H9 (cell line): ENCODE measurements at regions not wholly inside any gene's neighbourhood (a gene's known extent, or its start where the extent isn't known, plus 50 kb on each side); places are given as distances from the start of the nearest gene placed in this dataset.

ENCODE experiments used
- DNase-seq: peaks from one replicate; pipeline ENCODE4 v3.0.0-alpha.2; 2017
- H2AFZ ChIP-seq: one replicate; pipeline ENCODE4 v1.6.1; 2013; ENCODE audit warnings: mild to moderate bottlenecking, low read length, control low read depth, moderate library complexity
- H2AK5ac ChIP-seq: 2 replicates; pipeline ENCODE4 v1.6.1; 2013; ENCODE audit warnings: low read length, control low read depth, mixed read lengths; ENCODE audit not compliant: insufficient read length
- H2BK120ac ChIP-seq: one replicate; pipeline ENCODE4 v1.6.1; 2013; ENCODE audit warnings: low read depth, mild to moderate bottlenecking, low read length, control low read depth, inconsistent platforms; ENCODE audit not compliant: poor library complexity, severe bottlenecking
- H2BK12ac ChIP-seq: 2 replicates; pipeline ENCODE4 v1.6.1; 2013; ENCODE audit warnings: low read length, control low read depth, mixed read lengths, low read depth; ENCODE audit not compliant: insufficient read length
- H2BK15ac ChIP-seq: 2 replicates; pipeline ENCODE4 v1.6.1; 2013; ENCODE audit warnings: low read depth, low read length, control low read depth
- H2BK20ac ChIP-seq: one replicate; pipeline ENCODE4 v1.6.1; 2013; ENCODE audit warnings: low read depth, mild to moderate bottlenecking, low read length, control low read depth, inconsistent platforms; ENCODE audit not compliant: poor library complexity, severe bottlenecking
- H2BK5ac ChIP-seq: 2 replicates; pipeline ENCODE4 v1.6.1; 2013; ENCODE audit warnings: low read length, control low read depth, mixed read lengths; ENCODE audit not compliant: insufficient read length
- H3K14ac ChIP-seq: 2 replicates; pipeline ENCODE4 v1.6.1; 2013; ENCODE audit warnings: low read length, control low read depth; ENCODE audit not compliant: insufficient read depth
- H3K18ac ChIP-seq: 2 replicates; pipeline ENCODE4 v1.6.1; 2013; ENCODE audit warnings: low read depth, mild to moderate bottlenecking, mixed read lengths, low read length, control low read depth; ENCODE audit not compliant: insufficient read length
- H3K23ac ChIP-seq: 2 replicates; pipeline ENCODE4 v1.6.1; 2013; ENCODE audit warnings: low read length, control low read depth, mixed read lengths, low read depth; ENCODE audit not compliant: insufficient read length
- H3K23me2 ChIP-seq: 2 replicates; pipeline ENCODE4 v1.6.1; 2013; ENCODE audit warnings: low read depth, mild to moderate bottlenecking, mixed read lengths, low read length, control low read depth; ENCODE audit not compliant: insufficient read length, poor library complexity, severe bottlenecking
- H3K27ac ChIP-seq: 2 replicates; pipeline ENCODE4 v1.5.1; 2013; ENCODE audit warnings: low read length, control low read depth, mixed read lengths, low read depth; ENCODE audit not compliant: insufficient read length
- H3K27me3 ChIP-seq: 2 replicates; pipeline ENCODE4 v1.6.1; 2013; ENCODE audit warnings: low read length, control low read depth, inconsistent platforms; ENCODE audit not compliant: insufficient read depth
- H3K4ac ChIP-seq: 2 replicates; pipeline ENCODE4 v1.6.1; 2013; ENCODE audit warnings: low read depth, mild to moderate bottlenecking, control low read depth, inconsistent platforms, low read length, moderate library complexity
- H3K4me1 ChIP-seq: 2 replicates; pipeline ENCODE4 v1.6.1; 2013; ENCODE audit warnings: low read length, control low read depth, inconsistent platforms; ENCODE audit not compliant: insufficient read depth
- H3K4me2 ChIP-seq: 2 replicates; pipeline ENCODE4 v1.6.1; 2013; ENCODE audit warnings: low read length, control low read depth, mixed read lengths; ENCODE audit not compliant: insufficient read length, insufficient read depth
- H3K56ac ChIP-seq: 2 replicates; pipeline ENCODE4 v1.6.1; 2013; ENCODE audit warnings: low read depth, mild to moderate bottlenecking, mixed read lengths, low read length, control low read depth; ENCODE audit not compliant: insufficient read length
- H3K79me1 ChIP-seq: 2 replicates; pipeline ENCODE4 v1.6.1; 2013; ENCODE audit warnings: low read depth, mild to moderate bottlenecking, moderate library complexity, low read length, control low read depth, inconsistent platforms; ENCODE audit not compliant: insufficient read depth, poor library complexity, severe bottlenecking
- H3K79me2 ChIP-seq: 2 replicates; pipeline ENCODE4 v1.6.1; 2013; ENCODE audit warnings: low read length, control low read depth, inconsistent platforms; ENCODE audit not compliant: insufficient read depth
- H3K9ac ChIP-seq: 2 replicates; pipeline ENCODE4 v1.6.1; 2013; ENCODE audit warnings: low read length, control low read depth, mixed read lengths; ENCODE audit not compliant: insufficient read length; ENCODE audit errors: extremely low read depth
- H3K9me3 ChIP-seq: one replicate; pipeline ENCODE4 v1.6.1; 2013; ENCODE audit warnings: low read depth, low read length, inconsistent platforms; ENCODE audit not compliant: control insufficient read depth
- H3T11ph ChIP-seq: one replicate; pipeline ENCODE4 v1.6.1; 2013; ENCODE audit warnings: mild to moderate bottlenecking, low read length, control low read depth, inconsistent platforms
- H4K20me1 ChIP-seq: one replicate; pipeline ENCODE4 v1.6.1; 2013; ENCODE audit not compliant: control insufficient read depth, insufficient read length, insufficient read depth
- H4K5ac ChIP-seq: 2 replicates; pipeline ENCODE4 v1.6.1; 2013; ENCODE audit warnings: low read depth, mild to moderate bottlenecking, mixed read lengths, low read length, control low read depth; ENCODE audit not compliant: insufficient read length
- H4K8ac ChIP-seq: replicated peaks from 2 replicates; pipeline ENCODE4 v1.6.1; 2013; ENCODE audit warnings: low read length, control low read depth, mixed read lengths, low read depth; ENCODE audit not compliant: insufficient read length
- H4K91ac ChIP-seq: 2 replicates; pipeline ENCODE4 v1.6.1; 2013; ENCODE audit warnings: low read depth, mild to moderate bottlenecking, moderate library complexity, mixed read lengths, low read length, control low read depth; ENCODE audit not compliant: insufficient read length
- H3K27ac Mint-ChIP-seq, 3 experiments: 2 replicates in 2 of 3; 3 replicates in 1 of 3; pipeline ENCODE4 v1.8.0; 2020 to 2021; ENCODE audit warnings: mixed read lengths in 3 of 3, mild to moderate bottlenecking in 1 of 3, moderate library complexity in 1 of 3
- H3K27me3 Mint-ChIP-seq: 2 replicates; pipeline ENCODE4 v1.8.0; 2021; ENCODE audit warnings: low read depth, mild to moderate bottlenecking, moderate library complexity, mixed read lengths
- H3K36me3 Mint-ChIP-seq, 3 experiments: 2 replicates in 2 of 3; 3 replicates in 1 of 3; pipeline ENCODE4 v1.8.0; 2020 to 2021; ENCODE audit warnings: low read depth in 3 of 3, mixed read lengths in 3 of 3; ENCODE audit not compliant: insufficient read depth in 1 of 3
- H3K4me1 Mint-ChIP-seq, 2 experiments: 2 replicates each; pipeline ENCODE4 v1.8.0; 2020; ENCODE audit warnings: mixed read lengths in 2 of 2
- H3K4me3 Mint-ChIP-seq, 2 experiments: 2 replicates in 1 of 2; 3 replicates in 1 of 2; pipeline ENCODE4 v1.8.0; 2020 to 2021; ENCODE audit warnings: mild to moderate bottlenecking in 2 of 2, mixed read lengths in 2 of 2, moderate library complexity in 1 of 2
- H3K9me3 Mint-ChIP-seq, 2 experiments: 2 replicates in 1 of 2; 3 replicates in 1 of 2; pipeline ENCODE4 v1.8.0; 2020; ENCODE audit warnings: mild to moderate bottlenecking in 2 of 2, mixed read lengths in 2 of 2, moderate library complexity in 1 of 2
- WGBS: extraction: QIAGEN DNeasy Blood & Tissue Kit; methylation state at CpG from one replicate; pipeline ENCODE4 v1.1.7; 2013; ENCODE audit warnings: missing lambda C conversion rate, low lambda C conversion rate, mixed read lengths; ENCODE audit not compliant: insufficient read length; ENCODE audit errors: extremely low coverage; 5-methylcytosine and 5-hydroxymethylcytosine counted together
- TF ChIP-seq, protein P1 (sequence below): fragments of 200-600 bp; sonication (generic); conservative IDR thresholded peaks from 3 replicates; pipeline ENCODE4 v1.8.0; 2021; ENCODE audit warnings: antibody characterized with exemption, mild to moderate bottlenecking

DNA sequence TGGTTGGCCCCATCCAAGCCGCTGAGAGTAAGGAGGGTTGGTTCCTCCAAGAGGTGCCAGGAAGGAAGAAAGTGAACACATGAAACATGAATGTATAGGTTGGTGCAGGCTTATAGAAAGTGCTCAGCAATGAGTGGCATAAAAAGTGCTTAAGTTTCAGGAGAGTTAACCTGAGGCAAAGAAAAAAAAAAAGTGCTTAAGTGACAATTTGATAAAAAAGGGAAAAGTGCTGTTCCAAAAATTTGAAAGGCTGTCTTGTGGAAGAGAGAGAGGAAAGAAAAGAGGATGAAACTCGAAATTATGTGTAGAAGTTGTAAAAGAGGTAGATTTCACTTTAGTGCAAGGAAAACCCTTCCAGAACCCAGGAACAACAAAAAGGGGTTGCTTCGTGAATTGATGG, 85.5 kb upstream of the MAP4K4 start:
- Histone ChIP-seq H3K23ac (no peak overlapping the region), H3K79me2 (no peaks in the 10 kb centered on the region), H2BK20ac (no peak overlapping the region), H4K8ac (no peak overlapping the region), H2BK15ac (no peak overlapping the region), H3K56ac (no peak overlapping the region), H3T11ph (no peak overlapping the region), H3K14ac (no peak overlapping the region), H4K91ac (no peak overlapping the region), H3K9me3 (no peaks in the 10 kb centered on the region), H3K4me2 (no peak overlapping the region), H3K18ac (no peak overlapping the region), H4K20me1 (no peaks in the 10 kb centered on the region), H3K4me1 (peaks cover 3% of the 10 kb centered on the region; the same call in 1 of the 2 replicates), H2BK120ac (no peak overlapping the region), H3K23me2 (no peaks in the 10 kb centered on the region), H2AK5ac (no peak overlapping the region), H3K4ac (no peak overlapping the region), H2BK12ac (no peak overlapping the region), H3K27me3 (no peaks in the 10 kb centered on the region), H3K27ac (no peak overlapping the region), H4K5ac (no peak overlapping the region), H3K79me1 (no peaks in the 10 kb centered on the region), H2BK5ac (no peak overlapping the region), H3K9ac (no peak overlapping the region), H2AFZ (no peak overlapping the region)
- 100% methylated on average over 1 of the region's 3 CpGs for whole genome bisulfite sequencing
- Mint-ChIP-seq H3K9me3 (peaks cover 10 to 15% of the 10 kb centered on the region in 2 experiments), H3K27ac (no peak overlapping the region), H3K4me1 (peaks cover 24 to 36% of the 10 kb centered on the region in 2 experiments), H3K27me3 (no peaks in the 10 kb centered on the region), H3K36me3 (peaks cover 2 to 29% (median 4%) of the 10 kb centered on the region in 3 experiments; a peak in 6 of 7 replicates), H3K4me3 (no peak overlapping the region)
- DNase-seq: no peak
- TF ChIP-seq, protein P1, sequence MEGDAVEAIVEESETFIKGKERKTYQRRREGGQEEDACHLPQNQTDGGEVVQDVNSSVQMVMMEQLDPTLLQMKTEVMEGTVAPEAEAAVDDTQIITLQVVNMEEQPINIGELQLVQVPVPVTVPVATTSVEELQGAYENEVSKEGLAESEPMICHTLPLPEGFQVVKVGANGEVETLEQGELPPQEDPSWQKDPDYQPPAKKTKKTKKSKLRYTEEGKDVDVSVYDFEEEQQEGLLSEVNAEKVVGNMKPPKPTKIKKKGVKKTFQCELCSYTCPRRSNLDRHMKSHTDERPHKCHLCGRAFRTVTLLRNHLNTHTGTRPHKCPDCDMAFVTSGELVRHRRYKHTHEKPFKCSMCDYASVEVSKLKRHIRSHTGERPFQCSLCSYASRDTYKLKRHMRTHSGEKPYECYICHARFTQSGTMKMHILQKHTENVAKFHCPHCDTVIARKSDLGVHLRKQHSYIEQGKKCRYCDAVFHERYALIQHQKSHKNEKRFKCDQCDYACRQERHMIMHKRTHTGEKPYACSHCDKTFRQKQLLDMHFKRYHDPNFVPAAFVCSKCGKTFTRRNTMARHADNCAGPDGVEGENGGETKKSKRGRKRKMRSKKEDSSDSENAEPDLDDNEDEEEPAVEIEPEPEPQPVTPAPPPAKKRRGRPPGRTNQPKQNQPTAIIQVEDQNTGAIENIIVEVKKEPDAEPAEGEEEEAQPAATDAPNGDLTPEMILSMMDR: no peak
